ENCODE measurements at regions not wholly inside any gene's neighbourhood (a gene's known extent, or its start where the extent isn't known, plus 50 kb on each side); places are given as distances from the start of the nearest gene placed in this dataset.

DNA sequence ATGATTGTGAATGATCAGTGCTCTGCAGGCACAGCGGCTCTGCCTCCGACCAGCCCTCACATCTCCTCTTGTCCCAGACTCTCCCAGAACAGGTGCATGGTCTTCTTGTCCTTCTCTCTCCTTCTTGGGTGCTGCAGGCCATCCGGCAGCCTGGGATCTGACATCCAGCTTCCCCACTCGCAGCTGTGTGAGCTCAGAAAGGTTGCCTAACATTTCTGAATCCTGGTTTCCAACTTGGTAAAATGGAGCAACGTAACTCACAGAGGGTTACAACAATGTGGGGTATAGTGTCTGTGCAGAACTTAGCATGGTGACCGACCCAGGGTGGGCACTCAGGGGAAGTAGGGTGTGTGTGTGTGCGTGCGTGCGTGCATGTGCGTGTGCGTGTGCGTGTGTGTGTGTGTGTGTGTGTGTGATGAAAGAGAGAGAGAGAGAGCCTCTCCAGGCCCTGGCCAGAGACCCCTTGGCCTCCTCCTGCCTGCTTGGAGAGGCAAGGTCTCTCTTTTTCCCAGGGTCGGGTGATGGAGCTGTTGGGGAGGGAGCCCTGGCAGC, 110.1 kb downstream of the SNX5 start:
- no peak for DNase-seq (ENCODE audit: low read depth)

DNA sequence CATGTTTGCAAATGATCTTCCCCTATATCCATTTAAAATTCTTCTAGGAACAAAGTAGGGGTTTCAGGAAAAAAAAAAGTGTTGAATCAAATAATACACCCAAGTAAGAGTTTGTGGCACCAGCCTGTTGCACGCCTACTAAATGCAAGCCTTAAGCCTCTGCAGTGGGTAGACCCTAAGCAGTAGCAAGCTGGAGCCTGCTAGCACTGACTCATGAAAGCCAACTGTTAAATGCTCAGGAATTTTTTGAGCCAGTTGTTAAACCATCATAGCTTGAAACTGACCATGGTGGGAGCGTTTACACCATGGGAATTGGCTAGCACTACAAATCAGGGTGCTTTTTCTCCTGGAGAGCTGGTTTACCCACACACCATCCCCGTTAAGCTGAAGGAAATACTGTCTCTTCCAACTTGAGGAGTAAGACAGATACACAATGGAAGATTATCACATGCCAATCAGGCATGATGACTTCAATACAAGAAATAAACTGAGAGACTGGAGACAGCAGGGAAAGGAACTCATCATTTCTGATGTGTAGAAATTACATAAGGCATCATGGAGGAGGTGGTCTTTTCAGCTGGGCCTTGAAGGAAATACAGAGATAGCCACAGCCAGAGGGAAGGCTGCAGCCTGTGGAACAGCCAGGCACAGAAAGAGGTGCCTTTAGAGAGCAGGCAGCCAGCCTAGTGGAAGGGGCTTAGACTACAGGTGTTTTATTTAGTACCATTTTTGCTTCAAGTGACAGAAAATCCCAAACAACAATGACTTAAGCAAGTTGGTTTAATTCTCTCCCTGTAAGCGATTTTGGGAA, 110.8 kb downstream of the SNX5 start:
- no peak for DNase-seq (ENCODE audit: low read depth)

DNA sequence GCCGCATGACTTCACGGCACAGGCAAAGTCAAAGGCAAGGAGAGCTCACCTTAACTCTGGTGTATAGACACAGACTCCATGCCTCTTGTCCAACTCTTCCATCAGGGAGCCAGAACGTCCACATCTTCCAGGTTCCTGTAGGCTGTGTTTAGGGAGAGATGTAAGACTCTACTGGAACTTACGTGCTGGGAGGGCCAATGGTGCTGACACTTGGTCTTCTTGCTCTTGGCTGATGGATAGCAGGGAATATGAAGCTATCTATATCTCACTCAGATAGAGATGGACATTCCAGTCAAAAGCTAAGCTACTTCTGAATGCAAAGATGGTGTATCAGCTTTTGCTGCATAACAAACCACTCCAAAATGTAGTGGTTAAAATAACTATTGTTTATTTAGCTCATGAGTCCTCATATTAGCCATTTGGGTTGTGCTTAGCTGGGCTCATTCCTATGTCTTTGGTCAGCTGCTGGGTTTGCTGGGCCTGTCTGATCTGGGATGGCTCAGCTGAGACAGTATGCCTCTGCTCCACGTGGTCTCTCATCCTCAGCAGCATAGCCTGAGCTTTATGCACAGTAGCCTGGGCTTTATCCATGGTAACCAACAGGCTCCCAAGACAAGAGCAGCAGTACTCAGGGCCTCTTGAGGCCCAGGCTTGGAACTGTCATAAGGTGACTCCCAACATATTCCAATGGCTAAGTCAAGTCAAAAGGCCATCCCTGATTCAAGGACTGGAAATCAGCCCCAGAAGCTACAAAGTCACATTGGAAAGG, 111.6 kb downstream of the SNX5 start:
- DNase-seq (ENCODE audit: low read depth): no peak

DNA sequence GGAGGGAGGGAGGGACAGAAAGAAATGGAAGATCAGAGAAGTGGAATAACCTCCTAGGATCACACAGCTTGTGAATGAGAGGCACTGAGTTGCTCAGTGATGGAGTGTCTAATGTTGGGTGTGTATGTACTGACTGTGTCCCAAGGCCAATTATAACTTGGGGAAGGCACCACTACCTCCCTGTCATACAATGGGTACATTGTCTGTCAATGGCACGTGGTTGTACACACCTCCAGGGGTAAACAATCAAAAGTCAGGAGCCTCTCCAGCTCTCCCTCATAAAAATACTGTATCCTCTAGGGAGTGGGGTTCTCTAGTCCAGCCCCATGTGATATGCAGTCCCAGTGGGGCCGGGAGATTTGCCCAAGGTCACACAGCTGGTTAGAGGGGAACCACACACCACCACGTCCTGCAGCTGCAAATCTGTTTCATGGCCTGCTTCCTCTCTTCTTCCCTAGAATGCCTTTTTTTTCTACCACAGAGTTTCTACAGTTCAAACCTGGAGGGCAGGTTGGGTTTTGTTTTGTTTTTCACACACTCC, 112.5 kb downstream of the SNX5 start:
- DNase-seq (ENCODE audit: low read depth): no peak

- no peak for DNase-seq (ENCODE audit: low read depth)
Observed at GRCh38 chr20:17854307-17854903, 114.2 kb downstream of the SNX5 start.

DNA sequence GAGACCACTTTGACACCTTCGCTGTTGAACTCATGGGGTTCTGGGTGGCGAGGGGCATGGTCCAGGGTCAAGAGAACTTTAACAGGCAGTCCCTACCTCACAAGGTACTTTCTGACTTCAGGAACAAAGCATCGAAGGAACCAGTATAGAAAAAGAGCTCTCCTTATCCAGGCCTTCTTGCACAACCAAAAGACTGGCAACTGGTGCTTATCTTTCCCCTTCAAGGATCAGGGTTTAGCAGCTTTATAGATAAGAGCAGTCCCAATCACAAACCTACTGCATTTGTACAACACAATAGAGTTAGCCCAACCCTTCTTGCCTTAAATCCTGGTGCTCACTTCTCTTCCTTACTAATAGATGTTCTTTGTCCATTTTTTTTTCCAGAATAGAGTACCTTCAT, 116.3 kb downstream of the SNX5 start:
- DNase-seq (ENCODE audit: low read depth): no peak

- DNase-seq (ENCODE audit: low read depth): no peak
Observed at GRCh38 chr20:17850684-17851026, 117.9 kb downstream of the SNX5 start.

DNA sequence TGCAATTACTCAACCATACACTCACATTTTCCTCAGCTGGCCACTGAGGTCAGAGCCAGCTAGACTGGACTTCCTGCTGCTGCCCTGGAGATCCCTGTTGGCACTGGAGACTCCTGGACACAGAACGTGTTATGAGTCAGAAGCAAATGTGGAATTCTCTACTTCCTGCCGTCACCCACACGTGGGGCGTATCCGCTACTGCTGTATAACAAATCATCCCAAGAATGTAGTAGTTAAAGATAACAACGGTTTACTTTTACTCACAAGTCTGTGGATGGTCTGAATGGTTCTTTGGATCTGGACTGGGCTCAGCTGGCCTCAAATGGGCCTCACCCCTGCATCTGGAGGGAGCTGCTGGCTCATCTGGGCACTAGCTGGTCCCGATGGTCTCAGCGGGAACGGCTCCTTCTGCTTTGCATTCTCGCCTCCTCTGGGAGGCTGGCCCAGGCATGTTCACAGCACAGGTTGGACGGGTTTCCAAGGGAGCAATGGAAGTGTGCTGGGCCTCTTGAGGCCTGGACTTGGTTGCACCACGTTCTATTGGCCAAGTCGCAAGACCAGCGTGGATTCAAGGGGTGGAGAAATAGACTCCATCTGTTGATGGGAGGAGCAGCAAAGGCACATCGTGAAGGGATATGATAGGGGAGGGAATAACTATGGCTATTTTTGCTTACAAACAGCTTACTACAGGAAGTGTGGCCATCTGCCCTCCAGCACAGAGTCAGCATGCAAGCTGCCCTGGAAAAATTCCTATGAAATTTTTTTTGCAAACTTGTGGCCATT, 118.5 kb downstream of the SNX5 start:
- DNase-seq (ENCODE audit: low read depth): no peak

GRCh38 chr20:17849138-17849900, 119.3 kb downstream of the SNX5 start:
- no peak for DNase-seq (ENCODE audit: low read depth)

GRCh38 chr20:17848249-17849048, 120.1 kb downstream of the SNX5 start:
- DNase-seq (ENCODE audit: low read depth): no peak

DNA sequence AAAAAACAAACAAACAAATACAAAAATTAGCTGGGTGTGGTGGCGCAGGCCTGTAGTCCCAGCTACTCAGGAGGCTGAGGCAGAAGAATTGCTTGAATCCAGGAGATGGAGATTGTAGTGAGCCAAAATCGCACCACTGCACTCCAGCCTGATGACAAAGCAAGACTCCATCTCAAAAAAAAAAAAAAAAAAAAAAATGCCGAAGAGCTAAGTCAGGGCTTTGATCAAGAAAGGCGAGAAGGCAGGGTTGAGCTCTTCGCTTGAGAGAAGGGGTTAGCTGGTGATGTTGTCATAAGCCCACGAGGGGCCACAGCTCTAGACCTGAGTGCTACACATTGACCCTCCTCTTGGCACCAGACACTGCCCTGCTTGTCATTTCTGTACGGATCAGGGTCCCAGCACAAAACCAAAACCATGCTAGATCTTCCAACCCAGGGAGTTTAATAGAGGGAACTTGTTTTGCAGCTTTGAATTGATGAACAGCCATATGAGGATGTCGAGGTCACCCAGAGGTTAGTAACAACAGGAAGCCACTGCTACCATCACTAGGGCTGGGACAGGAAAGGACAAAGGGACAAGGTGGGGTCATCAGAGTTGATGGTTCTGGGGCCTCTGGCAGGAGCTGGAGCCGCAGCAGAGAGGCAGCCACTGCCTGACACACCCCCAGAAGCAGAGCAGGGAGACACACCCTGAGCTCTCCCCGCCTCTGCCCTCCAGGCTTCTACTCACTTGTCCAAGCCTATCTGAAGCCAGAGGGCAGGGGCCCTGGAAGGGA, 122.7 kb downstream of the SNX5 start:
- DNase-seq (ENCODE audit: low read depth): no peak

DNA sequence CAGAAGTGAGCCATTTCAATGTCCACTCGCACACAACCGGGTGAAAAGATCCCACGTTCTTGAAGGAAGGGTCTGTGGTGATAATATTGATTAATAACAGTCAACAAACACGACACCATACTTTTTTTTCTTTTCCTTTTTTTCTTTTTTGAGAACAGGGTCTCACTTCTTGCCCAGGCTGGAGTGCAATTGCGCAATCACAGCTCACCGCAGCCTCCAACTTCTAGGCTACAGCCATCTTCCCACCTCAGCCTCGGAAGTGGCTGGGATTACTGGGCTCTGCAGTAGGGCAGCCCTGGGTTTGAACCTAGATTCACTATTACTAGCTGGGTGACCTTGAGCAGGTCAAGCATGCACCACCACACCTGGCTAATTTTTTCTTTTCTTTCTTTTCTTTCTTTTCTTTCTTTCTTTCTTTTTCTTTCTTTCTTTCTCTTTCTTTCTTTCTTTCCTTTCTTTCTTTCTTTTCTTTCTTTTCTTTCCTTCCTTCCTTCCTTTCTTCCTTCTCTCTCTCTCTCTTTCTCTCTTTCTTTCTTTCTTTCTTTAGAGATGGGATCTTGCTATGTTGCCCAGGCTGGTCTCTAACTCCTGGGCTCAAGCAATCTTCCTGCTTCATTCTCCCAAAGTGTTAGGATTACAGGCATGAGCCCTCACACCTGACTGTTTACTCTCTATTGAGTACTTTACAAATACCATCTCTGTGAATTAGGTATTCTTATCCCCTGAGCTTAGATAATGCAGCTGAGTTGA, 123.9 kb downstream of the SNX5 start:
- no peak for DNase-seq (ENCODE audit: low read depth)

DNA sequence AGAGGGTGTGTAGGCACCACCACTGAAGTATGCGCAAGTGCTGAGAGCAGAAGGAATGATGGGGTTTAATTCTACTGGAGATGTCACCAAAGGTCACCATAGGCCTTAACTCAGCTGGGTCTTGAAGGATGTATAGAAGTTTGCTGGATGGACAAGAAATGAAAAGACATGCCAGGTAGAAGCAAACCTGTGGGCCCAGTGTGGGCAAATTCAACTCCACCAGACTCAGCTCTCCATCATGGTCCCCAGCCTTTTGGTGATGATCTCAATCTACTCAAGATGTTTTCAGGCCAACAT, 124.5 kb downstream of the SNX5 start:
- DNase-seq (ENCODE audit: low read depth): no peak

DNA sequence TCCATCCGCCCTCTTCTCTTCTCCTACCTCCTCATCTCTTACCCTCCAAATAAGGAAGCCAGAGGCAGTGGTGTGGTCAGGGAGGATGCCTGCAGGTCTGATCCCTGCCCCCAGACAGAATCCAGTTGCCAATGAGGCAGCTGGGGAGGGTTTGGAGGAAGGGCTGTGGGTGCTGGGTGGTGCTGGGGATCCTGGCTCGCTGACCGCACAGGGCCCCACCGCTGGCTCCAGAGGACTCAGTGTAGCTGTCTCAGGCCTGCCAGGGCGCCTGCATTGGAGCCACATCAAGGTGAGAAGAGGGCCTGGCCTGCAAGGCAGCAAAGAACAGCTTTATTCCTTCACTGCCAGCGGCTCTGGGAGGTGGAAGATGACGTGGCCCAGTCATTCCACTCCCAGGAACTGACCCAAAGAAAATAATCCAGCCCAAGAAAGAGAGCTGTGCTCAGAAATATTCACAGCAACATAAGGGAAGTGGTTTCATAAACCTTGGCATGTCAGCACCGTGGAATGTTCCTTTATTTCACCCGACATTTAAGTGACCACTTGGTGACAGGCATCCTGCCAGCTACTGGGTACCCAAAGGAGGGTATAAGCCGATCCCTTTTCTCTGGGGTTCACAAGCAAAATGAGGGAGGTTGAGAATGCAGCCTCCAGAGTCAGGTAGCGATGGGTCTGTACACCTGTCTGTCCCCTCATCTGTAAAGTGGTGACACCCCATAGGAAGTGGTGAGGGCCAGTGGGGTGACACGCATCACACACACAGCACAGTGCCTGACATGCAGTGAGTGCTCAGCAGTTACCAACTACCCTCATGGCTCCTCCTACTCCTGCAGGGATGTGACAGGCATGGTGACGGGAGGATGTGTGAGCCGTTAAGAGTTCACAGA, 125.1 kb downstream of the SNX5 start:
- no peak for DNase-seq (ENCODE audit: low read depth)

DNA sequence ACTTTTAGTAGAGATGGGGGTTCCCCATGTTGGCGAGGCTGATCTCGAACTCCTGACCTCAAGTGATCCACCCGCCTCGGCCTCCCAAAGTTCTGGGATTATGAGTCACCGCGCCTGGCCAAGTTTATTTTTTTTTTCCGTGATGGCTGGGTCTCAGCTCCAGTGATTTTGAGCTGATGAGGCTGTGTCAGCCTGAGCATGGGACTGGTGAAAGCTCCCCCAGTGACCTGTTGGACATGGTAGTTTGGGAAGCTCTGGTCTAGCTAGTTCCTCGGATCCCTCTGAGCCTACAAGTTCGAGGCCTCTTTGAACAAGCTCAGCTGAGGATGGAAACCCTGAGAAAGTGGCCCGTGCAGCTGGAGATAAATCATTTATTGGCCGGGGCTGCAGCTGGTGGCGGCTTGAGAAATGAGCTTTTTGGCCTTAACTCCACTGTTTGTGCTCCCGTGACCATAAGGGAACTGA, 126.8 kb downstream of the SNX5 start:
- no peak for DNase-seq (ENCODE audit: low read depth)

- DNase-seq (ENCODE audit: low read depth): no peak
Observed at GRCh38 chr20:17840423-17840822, 128.2 kb downstream of the SNX5 start.

DNA sequence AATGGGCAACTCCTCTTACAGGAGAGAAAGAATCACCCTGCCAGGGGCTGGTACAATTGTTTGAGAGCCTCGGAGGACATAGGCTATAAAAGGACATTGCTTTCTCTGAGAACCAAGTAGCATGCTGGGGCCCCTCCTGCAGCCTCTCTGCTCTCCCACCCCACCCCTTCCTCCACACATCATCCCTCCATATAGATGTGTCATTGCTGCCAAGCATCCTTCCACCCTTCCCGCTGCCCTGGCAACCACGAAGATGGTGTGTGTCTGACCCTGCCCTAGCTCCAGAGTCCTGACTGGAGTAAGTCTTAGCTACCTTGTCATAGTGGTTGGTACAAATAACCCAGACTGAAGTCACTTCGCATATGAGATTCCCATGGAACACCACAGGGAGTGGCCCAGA, 129.7 kb downstream of the SNX5 start:
- DNase-seq (ENCODE audit: low read depth): no peak

GRCh38 chr20:17837179-17837578, 131.4 kb downstream of the SNX5 start:
- DNase-seq (ENCODE audit: low read depth): no peak
